H9 (cell line): ENCODE measurements at regions not wholly inside any gene's neighbourhood (a gene's known extent, or its start where the extent isn't known, plus 50 kb on each side); places are given as distances from the start of the nearest gene placed in this dataset.

Source experiments
- DNase-seq: peaks from one replicate; pipeline ENCODE4 v3.0.0-alpha.2; 2017
- H2AFZ ChIP-seq: one replicate; pipeline ENCODE4 v1.6.1; 2013; ENCODE audit warnings: mild to moderate bottlenecking, low read length, control low read depth, moderate library complexity
- H2AK5ac ChIP-seq: 2 replicates; pipeline ENCODE4 v1.6.1; 2013; ENCODE audit warnings: low read length, control low read depth, mixed read lengths; ENCODE audit not compliant: insufficient read length
- H2BK120ac ChIP-seq: one replicate; pipeline ENCODE4 v1.6.1; 2013; ENCODE audit warnings: low read depth, mild to moderate bottlenecking, low read length, control low read depth, inconsistent platforms; ENCODE audit not compliant: poor library complexity, severe bottlenecking
- H2BK12ac ChIP-seq: 2 replicates; pipeline ENCODE4 v1.6.1; 2013; ENCODE audit warnings: low read length, control low read depth, mixed read lengths, low read depth; ENCODE audit not compliant: insufficient read length
- H2BK15ac ChIP-seq: 2 replicates; pipeline ENCODE4 v1.6.1; 2013; ENCODE audit warnings: low read depth, low read length, control low read depth
- H2BK20ac ChIP-seq: one replicate; pipeline ENCODE4 v1.6.1; 2013; ENCODE audit warnings: low read depth, mild to moderate bottlenecking, low read length, control low read depth, inconsistent platforms; ENCODE audit not compliant: poor library complexity, severe bottlenecking
- H2BK5ac ChIP-seq: 2 replicates; pipeline ENCODE4 v1.6.1; 2013; ENCODE audit warnings: low read length, control low read depth, mixed read lengths; ENCODE audit not compliant: insufficient read length
- H3K14ac ChIP-seq: 2 replicates; pipeline ENCODE4 v1.6.1; 2013; ENCODE audit warnings: low read length, control low read depth; ENCODE audit not compliant: insufficient read depth
- H3K18ac ChIP-seq: 2 replicates; pipeline ENCODE4 v1.6.1; 2013; ENCODE audit warnings: low read depth, mild to moderate bottlenecking, mixed read lengths, low read length, control low read depth; ENCODE audit not compliant: insufficient read length
- H3K23ac ChIP-seq: 2 replicates; pipeline ENCODE4 v1.6.1; 2013; ENCODE audit warnings: low read length, control low read depth, mixed read lengths, low read depth; ENCODE audit not compliant: insufficient read length
- H3K23me2 ChIP-seq: 2 replicates; pipeline ENCODE4 v1.6.1; 2013; ENCODE audit warnings: low read depth, mild to moderate bottlenecking, mixed read lengths, low read length, control low read depth; ENCODE audit not compliant: insufficient read length, poor library complexity, severe bottlenecking
- H3K27ac ChIP-seq: 2 replicates; pipeline ENCODE4 v1.5.1; 2013; ENCODE audit warnings: low read length, control low read depth, mixed read lengths, low read depth; ENCODE audit not compliant: insufficient read length
- H3K27me3 ChIP-seq: 2 replicates; pipeline ENCODE4 v1.6.1; 2013; ENCODE audit warnings: low read length, control low read depth, inconsistent platforms; ENCODE audit not compliant: insufficient read depth
- H3K4ac ChIP-seq: 2 replicates; pipeline ENCODE4 v1.6.1; 2013; ENCODE audit warnings: low read depth, mild to moderate bottlenecking, control low read depth, inconsistent platforms, low read length, moderate library complexity
- H3K4me1 ChIP-seq: 2 replicates; pipeline ENCODE4 v1.6.1; 2013; ENCODE audit warnings: low read length, control low read depth, inconsistent platforms; ENCODE audit not compliant: insufficient read depth
- H3K4me2 ChIP-seq: 2 replicates; pipeline ENCODE4 v1.6.1; 2013; ENCODE audit warnings: low read length, control low read depth, mixed read lengths; ENCODE audit not compliant: insufficient read length, insufficient read depth
- H3K56ac ChIP-seq: 2 replicates; pipeline ENCODE4 v1.6.1; 2013; ENCODE audit warnings: low read depth, mild to moderate bottlenecking, mixed read lengths, low read length, control low read depth; ENCODE audit not compliant: insufficient read length
- H3K79me1 ChIP-seq: 2 replicates; pipeline ENCODE4 v1.6.1; 2013; ENCODE audit warnings: low read depth, mild to moderate bottlenecking, moderate library complexity, low read length, control low read depth, inconsistent platforms; ENCODE audit not compliant: insufficient read depth, poor library complexity, severe bottlenecking
- H3K79me2 ChIP-seq: 2 replicates; pipeline ENCODE4 v1.6.1; 2013; ENCODE audit warnings: low read length, control low read depth, inconsistent platforms; ENCODE audit not compliant: insufficient read depth
- H3K9ac ChIP-seq: 2 replicates; pipeline ENCODE4 v1.6.1; 2013; ENCODE audit warnings: low read length, control low read depth, mixed read lengths; ENCODE audit not compliant: insufficient read length; ENCODE audit errors: extremely low read depth
- H3K9me3 ChIP-seq: one replicate; pipeline ENCODE4 v1.6.1; 2013; ENCODE audit warnings: low read depth, low read length, inconsistent platforms; ENCODE audit not compliant: control insufficient read depth
- H3T11ph ChIP-seq: one replicate; pipeline ENCODE4 v1.6.1; 2013; ENCODE audit warnings: mild to moderate bottlenecking, low read length, control low read depth, inconsistent platforms
- H4K20me1 ChIP-seq: one replicate; pipeline ENCODE4 v1.6.1; 2013; ENCODE audit not compliant: control insufficient read depth, insufficient read length, insufficient read depth
- H4K5ac ChIP-seq: 2 replicates; pipeline ENCODE4 v1.6.1; 2013; ENCODE audit warnings: low read depth, mild to moderate bottlenecking, mixed read lengths, low read length, control low read depth; ENCODE audit not compliant: insufficient read length
- H4K8ac ChIP-seq: replicated peaks from 2 replicates; pipeline ENCODE4 v1.6.1; 2013; ENCODE audit warnings: low read length, control low read depth, mixed read lengths, low read depth; ENCODE audit not compliant: insufficient read length
- H4K91ac ChIP-seq: 2 replicates; pipeline ENCODE4 v1.6.1; 2013; ENCODE audit warnings: low read depth, mild to moderate bottlenecking, moderate library complexity, mixed read lengths, low read length, control low read depth; ENCODE audit not compliant: insufficient read length
- H3K27ac Mint-ChIP-seq, 3 experiments: 2 replicates in 2 of 3; 3 replicates in 1 of 3; pipeline ENCODE4 v1.8.0; 2020 to 2021; ENCODE audit warnings: mixed read lengths in 3 of 3, mild to moderate bottlenecking in 1 of 3, moderate library complexity in 1 of 3
- H3K27me3 Mint-ChIP-seq: 2 replicates; pipeline ENCODE4 v1.8.0; 2021; ENCODE audit warnings: low read depth, mild to moderate bottlenecking, moderate library complexity, mixed read lengths
- H3K36me3 Mint-ChIP-seq, 3 experiments: 2 replicates in 2 of 3; 3 replicates in 1 of 3; pipeline ENCODE4 v1.8.0; 2020 to 2021; ENCODE audit warnings: low read depth in 3 of 3, mixed read lengths in 3 of 3; ENCODE audit not compliant: insufficient read depth in 1 of 3
- H3K4me1 Mint-ChIP-seq, 2 experiments: 2 replicates each; pipeline ENCODE4 v1.8.0; 2020; ENCODE audit warnings: mixed read lengths in 2 of 2
- H3K4me3 Mint-ChIP-seq, 2 experiments: 2 replicates in 1 of 2; 3 replicates in 1 of 2; pipeline ENCODE4 v1.8.0; 2020 to 2021; ENCODE audit warnings: mild to moderate bottlenecking in 2 of 2, mixed read lengths in 2 of 2, moderate library complexity in 1 of 2
- H3K9me3 Mint-ChIP-seq, 2 experiments: 2 replicates in 1 of 2; 3 replicates in 1 of 2; pipeline ENCODE4 v1.8.0; 2020; ENCODE audit warnings: mild to moderate bottlenecking in 2 of 2, mixed read lengths in 2 of 2, moderate library complexity in 1 of 2
- whole genome bisulfite sequencing: extraction: QIAGEN DNeasy Blood & Tissue Kit; methylation state at CpG from one replicate; pipeline ENCODE4 v1.1.7; 2013; ENCODE audit warnings: missing lambda C conversion rate, low lambda C conversion rate, mixed read lengths; ENCODE audit not compliant: insufficient read length; ENCODE audit errors: extremely low coverage; 5-methylcytosine and 5-hydroxymethylcytosine counted together
- TF ChIP-seq, protein P1 (sequence below): fragments of 200-600 bp; sonication (generic); conservative IDR thresholded peaks from 3 replicates; pipeline ENCODE4 v1.8.0; 2021; ENCODE audit warnings: antibody characterized with exemption, mild to moderate bottlenecking

DNA sequence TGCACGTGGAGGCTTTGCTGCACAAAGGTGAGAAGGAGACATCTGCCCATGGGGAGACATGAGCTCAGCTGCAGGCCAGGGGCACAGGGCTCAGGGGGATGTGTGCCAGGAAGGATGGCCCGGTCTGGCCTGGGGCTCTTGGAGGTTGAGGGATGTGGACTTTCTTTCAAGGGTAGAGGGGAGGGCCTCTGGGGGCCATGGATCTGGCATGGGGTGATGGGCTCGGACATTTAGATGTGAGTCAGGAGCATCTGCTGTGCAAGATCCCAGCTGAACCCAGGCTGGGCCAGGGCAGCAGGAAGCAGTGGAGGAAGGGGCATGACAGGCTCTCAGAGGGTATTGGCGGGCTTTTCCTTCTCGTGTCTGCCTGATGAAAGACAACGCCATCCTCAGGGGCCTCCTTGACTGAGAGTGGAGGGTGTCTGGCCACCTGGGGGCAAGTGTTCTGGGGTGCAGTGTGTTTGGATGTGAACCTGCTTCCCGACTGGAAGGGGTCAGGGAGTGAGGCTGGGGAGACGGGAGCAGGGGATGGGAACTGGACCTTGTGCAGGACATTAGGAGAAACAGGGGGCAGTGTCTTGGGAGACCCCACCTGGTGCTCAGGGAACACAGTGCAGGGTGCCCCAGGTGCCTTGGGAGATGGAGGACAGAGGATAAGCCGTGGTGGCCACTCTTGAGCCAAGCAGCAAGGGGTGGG lies 156.1 kb downstream of the ERMARD start:
- H3K9me3 ChIP-seq, result no peaks in the 10 kb centered on the region
- H3K4me1 Mint-ChIP-seq, result peaks cover 4 to 6% of the 10 kb centered on the region in 2 experiments; a peak in 3 of 4 replicates
- H3K27me3 ChIP-seq, result no peaks in the 10 kb centered on the region
- H3K79me1 ChIP-seq, result no peaks in the 10 kb centered on the region
- no peak overlapping the region for H2AK5ac ChIP-seq
- no peaks in the 10 kb centered on the region for H3K23me2 ChIP-seq
- no peak overlapping the region for H2BK5ac ChIP-seq
- WGBS, result no CpG with 5 or more reads among the region's 9 CpGs
- H3K9me3 Mint-ChIP-seq, result no peaks in the 10 kb centered on the region; a peak in 1 of 5 replicates
- no peak overlapping the region for H3K27ac ChIP-seq
- H3T11ph ChIP-seq, result no peak overlapping the region
- no peak overlapping the region for H2BK20ac ChIP-seq
- no peak overlapping the region for H3K9ac ChIP-seq
- H3K14ac ChIP-seq, result no peak overlapping the region; the same call in 1 of the 2 replicates
- H4K5ac ChIP-seq, result no peak overlapping the region
- H3K18ac ChIP-seq, result no peak overlapping the region
- no peak overlapping the region for H3K23ac ChIP-seq
- H4K8ac ChIP-seq, result no peak overlapping the region
- H2BK120ac ChIP-seq, result no peak overlapping the region
- no peak overlapping the region for H3K4ac ChIP-seq
- TF ChIP-seq, protein P1, sequence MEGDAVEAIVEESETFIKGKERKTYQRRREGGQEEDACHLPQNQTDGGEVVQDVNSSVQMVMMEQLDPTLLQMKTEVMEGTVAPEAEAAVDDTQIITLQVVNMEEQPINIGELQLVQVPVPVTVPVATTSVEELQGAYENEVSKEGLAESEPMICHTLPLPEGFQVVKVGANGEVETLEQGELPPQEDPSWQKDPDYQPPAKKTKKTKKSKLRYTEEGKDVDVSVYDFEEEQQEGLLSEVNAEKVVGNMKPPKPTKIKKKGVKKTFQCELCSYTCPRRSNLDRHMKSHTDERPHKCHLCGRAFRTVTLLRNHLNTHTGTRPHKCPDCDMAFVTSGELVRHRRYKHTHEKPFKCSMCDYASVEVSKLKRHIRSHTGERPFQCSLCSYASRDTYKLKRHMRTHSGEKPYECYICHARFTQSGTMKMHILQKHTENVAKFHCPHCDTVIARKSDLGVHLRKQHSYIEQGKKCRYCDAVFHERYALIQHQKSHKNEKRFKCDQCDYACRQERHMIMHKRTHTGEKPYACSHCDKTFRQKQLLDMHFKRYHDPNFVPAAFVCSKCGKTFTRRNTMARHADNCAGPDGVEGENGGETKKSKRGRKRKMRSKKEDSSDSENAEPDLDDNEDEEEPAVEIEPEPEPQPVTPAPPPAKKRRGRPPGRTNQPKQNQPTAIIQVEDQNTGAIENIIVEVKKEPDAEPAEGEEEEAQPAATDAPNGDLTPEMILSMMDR, result no peak
- H3K27me3 Mint-ChIP-seq, result peaks cover 3% of the 10 kb centered on the region
- no peak overlapping the region for H3K27ac Mint-ChIP-seq
- no peak overlapping the region for H3K56ac ChIP-seq
- no peak overlapping the region for H3K4me2 ChIP-seq
- H3K36me3 Mint-ChIP-seq, result no peaks in the 10 kb centered on the region
- no peak overlapping the region for H2BK15ac ChIP-seq
- DNase-seq, result no peak
- H2BK12ac ChIP-seq, result no peak overlapping the region
- no peaks in the 10 kb centered on the region for H3K4me1 ChIP-seq
- H2AFZ ChIP-seq, result no peak overlapping the region
- H4K91ac ChIP-seq, result no peak overlapping the region
- H3K4me3 Mint-ChIP-seq, result no peak overlapping the region
- H3K79me2 ChIP-seq, result no peaks in the 10 kb centered on the region
- H4K20me1 ChIP-seq, result no peaks in the 10 kb centered on the region
